GM18498 (cell line): ENCODE measurements at regions not wholly inside any gene's neighbourhood (a gene's known extent, or its start where the extent isn't known, plus 50 kb on each side); places are given as distances from the start of the nearest gene placed in this dataset.

Experiments
- ATAC-seq: cut with Tn5 transposase; IDR thresholded peaks from one replicate; pipeline ENCODE4 v1.9.1; 2021; ENCODE audit warnings: mild to moderate bottlenecking, moderate library complexity; ENCODE audit not compliant: unreplicated experiment

DNA sequence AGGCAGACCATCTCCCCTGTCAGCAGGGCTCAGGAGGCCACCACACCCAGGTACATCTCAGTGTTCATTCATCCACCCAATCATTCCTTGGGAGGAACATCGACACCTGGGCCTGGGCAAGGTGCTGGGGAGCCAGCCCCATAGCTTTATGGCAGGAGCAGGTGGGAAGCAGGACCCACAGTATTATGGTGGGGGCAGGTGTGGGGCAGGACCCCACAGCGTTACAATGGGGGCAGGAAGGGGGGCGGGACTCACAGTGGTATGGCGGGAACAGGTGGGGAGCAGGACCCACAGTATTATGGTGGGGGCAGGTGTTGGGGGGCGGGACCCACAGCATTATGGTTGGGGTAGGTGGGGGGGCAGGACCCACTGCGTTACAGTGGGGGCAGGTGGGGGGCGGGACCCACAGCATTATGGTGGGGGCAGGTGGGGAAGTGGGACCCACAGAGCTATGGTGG lies 128.9 kb upstream of the HS6ST1 start:
- ATAC-seq = no peak

DNA sequence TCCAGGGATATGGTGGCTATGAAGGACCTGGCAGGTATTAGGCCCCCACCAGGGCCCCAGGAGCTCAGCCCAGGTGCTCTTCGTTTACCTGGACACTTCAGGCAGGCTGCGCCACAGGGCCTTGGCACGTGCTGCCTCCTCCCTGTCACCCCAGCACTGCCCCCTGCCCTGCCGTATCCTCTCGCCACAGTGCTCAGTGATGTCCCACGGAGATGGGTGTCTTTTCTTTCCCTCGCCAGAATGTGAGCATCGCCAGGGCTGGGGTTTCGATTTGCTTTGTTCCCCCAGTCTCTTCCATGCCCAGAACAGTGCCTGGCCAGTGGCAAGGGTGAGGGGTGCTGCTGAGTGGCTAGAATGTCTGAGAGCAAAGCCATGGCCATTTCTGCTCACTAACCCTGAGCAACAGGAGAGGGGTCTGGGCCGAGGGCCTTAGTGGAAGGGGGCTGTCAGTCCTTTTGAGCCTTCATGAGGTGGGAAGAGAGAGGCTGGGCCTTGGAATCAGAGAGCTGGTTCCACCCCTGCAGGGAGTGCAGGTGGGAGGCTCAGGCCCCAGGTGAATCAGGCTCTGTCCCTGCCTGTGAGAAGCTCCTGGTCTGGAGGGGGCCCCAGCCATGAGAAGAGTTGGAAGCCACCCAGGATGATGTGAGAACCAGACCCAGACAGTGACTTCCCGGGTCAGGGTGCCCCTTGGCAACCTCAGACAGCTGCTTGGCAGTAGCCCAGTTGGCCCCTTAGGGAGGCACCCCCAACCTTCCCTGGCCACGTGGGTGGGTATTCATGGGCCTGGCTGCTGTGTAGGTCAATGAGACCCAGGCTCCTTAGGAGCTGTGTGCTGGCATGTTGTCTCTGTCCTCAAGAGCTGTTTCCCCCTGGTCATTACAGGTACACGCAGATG lies 129.9 kb upstream of the HS6ST1 start:
- no peak for ATAC-seq

DNA sequence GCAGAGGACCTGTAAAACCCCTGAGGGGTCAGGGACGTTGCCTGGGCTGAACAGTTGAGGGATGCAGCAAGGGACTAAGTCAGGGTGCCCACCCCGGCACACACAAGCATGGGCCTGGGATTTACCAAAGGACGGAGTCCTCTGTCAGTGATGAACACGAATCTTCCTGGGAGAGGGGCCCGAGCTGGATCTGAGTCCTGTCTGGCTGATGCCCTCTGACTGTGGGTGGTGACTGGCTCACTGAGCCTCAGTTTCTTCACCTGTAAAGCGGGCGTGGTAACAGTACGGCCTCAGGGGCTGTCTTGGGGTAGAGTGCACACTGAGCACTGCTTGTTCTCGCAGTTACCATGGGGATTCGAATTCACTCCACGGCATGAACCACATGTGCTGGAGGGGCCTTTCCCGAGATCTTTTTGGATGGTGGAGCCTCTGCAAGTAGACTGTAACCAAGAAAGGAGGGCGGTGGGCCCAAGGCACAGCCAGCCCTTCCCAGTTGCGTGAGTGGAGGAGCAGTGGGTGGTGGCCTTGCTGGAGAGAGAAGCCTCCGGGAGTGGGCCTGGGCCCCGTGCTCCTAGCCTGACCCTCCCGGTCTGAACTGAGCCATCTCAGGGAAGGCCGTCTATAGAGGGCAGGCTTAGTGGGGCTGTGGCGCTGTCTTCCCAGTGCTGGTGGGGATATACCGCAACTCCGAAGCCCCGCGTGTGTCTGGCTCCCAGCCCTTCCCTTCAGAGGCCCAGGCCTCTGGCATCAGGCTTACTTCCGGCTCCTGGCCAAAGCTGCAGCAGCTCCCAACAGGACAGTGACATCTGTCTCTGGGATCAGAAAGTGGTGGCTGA lies 130.8 kb upstream of the HS6ST1 start:
- no peak for ATAC-seq

DNA sequence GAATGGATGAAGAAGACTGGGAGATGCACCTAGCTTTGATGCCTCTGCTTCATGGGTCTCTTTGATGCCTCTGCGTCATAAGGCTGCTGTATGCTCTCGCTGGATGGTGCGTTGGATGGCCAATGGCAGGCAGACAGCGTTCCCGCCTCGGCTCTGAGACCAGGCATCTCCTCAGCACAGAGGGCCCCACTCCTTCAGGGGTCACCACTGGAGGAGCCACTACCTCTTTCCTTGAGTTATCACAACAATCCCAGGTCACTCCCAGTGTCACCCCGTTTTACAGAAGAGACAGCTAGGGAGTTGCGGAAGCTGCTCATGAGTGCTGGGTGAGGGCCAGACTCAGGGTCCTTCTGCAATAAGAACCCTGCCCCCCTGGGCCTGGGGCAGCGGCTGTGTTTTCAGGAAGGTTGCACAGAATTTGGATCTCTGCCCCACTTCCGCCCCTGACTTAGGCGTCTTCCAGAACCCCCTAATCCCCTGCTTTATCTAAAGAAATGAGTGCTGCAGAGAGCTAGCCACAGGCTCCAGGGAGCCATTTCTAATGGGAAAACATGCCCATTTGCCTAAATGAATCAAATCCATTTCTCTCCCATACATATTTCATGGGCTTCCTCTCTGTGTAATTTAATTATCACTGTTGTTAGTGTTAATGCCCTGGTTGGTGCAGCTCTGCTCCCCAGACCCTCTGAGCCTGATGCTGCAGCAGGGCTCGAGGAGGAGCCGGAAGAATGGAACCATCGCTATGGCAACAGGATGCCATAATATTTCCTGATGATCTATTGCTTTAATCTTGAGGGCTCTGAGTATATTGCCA lies 131.8 kb upstream of the HS6ST1 start:
- no peak for ATAC-seq

DNA sequence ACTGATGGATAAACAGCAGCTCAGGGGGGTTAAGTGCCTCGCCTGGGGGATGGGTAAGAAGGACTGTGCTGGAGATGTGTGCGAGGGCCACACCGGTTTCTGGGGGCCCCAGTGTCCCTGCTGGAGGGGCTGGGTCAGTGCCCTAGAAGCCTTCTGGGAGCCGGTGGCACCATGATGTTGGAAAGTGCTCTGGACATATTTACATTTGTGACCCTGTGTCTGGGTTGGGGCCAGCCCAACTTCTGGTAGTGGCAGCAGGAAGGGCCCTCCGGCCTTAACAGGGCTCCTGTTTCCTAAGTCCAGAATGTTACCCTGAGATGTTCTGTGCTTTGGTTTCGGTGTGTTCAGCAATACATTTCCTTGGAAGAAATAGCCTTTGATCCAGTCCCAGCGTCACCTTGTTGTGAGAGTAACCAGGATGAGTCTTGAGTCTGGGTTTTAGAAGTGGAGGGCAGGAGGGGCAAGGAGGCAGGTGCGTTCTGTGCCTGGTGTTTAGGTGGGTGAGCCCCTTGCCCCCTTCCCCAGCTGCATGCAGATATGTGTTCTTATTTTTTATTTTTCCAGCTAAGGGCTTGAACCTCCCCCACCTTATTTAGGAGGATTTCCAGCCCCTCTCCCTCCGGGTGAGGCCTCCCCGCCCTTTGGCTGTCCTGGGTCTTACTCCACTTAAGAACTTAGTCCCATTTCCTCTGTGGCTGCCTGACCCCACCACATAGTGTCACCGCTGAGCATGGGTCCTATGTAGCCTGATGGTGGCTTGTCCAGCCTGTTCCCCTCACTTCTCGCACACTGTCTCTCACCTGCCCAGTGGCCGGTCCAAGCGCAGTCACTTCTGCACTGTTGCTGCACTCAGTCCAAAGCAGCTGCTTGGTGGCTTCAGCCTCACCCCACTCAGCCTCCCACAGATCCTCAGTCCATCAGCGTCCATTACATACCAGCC lies 132.7 kb upstream of the HS6ST1 start:
- ATAC-seq = no peak

DNA sequence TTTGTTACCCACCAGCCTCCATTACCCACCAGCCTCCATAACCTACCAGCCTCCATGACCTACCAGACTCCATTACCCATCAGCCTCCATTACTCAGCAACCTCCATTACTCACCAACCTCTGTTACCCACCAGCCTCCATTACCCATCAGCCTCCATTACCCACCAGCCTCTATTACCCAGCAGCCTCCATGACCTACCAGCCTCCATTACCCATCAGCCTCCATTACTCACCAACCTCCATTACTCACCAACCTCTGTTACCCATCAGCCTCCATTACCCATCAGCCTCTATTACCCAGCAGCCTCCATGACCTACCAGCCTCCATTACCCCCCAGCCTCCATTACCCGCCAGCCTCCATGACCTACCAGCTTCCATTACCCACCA lies 133.3 kb upstream of the HS6ST1 start:
- no peak for ATAC-seq

DNA sequence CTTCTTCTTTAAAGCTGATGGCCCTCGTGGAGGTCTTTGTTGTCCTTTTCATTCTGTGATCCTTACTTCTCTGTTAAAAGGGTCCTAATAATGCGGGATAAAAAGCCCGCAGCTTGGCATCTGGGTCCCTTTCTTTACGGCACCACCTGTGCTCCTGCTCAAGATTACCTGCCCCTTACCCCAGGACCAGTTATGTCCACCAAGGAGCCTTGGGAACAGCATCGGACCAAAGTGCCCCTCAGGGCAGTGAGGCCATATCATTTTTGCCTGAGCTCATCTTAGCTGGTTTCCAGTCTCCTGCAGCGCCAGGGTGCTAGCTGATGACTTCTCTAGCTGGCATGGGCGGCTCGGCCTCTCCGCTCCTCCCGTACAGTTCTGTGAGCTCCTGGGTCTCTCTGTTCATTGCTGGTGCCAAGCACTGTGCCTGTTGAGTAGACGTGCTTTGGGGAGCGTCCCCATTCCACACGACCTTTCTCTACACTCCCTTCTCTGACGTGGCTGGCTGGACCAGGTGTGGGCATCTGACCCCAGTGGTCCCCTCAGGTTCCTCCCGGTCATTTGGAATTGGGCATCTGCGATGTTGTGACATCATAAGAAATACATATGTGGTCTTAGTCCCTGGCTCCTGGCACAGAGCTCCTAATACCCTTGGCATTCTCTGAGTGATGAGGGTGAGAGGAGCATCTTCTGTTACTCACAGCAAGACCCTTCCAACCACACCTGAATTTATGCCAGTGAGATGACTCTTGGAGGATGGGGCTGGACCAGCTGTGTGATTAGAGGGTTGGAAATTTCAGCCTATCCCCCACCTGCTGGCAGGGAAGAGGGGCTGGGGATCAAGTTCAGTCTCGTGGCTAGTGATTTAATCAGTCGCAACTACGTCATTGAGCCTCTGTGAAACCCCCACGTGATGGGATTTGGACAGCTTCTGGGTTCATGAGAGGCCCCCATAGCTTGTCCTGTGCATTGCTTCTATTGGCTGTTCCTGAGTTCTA lies 134.2 kb upstream of the HS6ST1 start:
- ATAC-seq = no peak

DNA sequence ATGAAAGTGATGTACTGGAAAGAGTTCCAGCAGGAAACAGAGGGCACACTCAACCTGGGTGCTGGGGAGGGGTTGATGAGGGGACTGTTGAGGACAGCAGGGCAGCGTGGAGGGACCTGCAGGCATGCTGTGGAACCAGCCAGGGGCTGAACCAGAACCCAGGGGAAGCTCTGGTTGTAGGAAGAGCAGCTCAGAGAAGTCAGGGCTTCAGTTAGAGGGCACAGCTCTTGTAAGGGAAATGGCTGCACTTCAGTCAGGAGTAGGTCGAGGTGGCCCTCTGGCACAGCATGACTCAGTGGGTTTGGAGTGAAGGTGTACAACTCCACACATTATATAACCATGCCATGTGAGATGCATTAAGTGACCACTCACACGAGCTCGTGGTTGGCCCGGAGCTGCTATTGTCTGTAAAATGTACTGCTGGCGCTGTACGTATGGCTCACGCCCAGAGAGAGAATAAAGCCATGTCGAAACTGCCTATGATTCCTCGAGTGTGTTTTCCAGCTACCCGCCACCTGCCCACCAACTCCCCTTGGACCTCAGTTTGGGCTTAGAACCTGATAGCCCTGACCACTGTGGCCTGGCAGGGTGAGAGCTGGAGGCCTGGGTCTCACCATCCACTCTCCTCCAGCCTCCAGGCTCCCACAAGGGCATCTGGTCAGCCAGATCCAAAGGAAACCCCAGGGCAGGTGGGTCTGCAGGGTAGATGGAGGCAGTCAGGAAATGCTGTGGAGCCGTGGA lies 136.5 kb upstream of the HS6ST1 start:
- no peak for ATAC-seq

DNA sequence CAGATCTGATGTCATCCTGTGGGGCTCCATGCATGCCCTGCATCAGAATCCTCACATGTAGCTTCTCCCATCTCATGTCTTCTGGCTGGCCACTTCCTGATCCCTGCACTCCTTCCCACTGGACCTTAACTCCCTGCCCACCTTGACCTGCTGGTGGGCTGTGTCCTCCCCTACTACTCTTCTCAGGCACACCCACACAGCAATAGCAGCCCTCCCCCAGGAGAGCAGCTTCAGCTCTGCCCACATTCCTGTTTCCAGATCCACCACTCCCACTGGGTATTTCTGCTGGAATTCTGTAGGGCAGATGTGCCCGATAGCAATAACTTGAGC lies 137.0 kb upstream of the HS6ST1 start:
- ATAC-seq = no peak

DNA sequence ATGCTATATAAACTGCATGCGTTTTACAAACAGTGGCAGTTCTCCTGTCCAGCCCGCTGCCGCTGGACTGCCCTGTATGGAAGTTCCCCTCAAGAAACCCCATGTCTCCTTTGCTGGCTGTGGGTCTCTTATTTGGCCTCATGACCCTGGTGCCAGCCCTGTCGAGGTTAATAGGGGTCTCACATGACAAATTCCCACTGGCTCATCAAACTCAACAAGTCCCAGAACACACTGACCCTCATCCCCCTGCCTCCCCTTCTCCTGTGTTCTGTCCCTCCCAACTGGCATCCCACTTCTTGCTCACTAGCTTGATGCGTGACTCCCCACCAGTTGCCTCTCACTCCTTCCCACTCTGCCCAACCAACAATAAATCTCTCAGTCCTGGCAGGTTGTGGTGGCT lies 137.6 kb upstream of the HS6ST1 start:
- ATAC-seq = no peak

DNA sequence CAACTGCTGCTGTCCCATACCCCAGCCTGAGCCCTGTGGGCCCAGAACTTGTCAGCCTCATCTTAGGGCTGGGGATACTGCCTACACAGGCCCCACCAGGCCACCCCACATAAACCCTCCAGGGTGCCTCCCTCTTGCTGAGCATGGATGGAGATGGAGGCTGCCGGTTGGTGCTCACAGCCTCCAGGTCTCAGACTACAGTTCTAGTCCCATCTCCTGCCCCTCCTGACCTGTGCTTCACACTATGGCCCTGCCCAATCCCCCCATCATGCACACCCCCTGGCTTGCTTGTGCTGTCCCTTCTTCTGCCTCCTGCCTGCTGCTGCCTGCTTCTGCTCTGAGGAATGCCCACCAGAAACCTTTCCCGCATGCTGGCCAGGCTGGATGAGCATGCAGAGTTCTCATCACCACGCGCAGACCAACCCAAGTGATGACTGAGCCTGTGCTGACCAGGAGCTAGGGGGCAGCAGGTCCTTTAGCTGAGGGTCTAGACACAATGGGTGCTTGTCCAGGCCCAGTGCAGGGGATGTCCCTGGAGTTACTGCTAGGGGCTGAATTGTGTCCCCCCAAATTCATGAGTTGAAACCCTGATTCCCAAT lies 138.4 kb upstream of the HS6ST1 start:
- no peak for ATAC-seq

DNA sequence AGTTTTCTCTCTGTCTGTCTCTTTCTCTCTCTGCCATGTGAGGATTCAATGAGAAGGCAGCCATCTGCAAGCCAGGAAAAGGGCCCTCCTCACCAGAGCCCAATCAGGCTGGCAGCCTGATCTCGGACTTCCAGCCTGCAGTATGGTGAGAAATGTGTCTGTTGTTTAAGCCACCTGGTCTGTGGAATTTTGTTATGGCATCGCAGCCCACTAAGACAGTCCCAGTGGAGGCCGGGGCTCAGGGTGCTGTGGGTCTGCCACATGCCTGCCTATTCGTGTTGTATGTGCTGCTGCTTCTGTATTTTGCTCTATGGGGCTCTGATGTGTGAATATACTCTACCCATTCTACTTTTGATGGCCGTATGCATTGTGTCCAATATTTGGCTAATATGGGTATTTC lies 139.0 kb upstream of the HS6ST1 start:
- no peak for ATAC-seq

DNA sequence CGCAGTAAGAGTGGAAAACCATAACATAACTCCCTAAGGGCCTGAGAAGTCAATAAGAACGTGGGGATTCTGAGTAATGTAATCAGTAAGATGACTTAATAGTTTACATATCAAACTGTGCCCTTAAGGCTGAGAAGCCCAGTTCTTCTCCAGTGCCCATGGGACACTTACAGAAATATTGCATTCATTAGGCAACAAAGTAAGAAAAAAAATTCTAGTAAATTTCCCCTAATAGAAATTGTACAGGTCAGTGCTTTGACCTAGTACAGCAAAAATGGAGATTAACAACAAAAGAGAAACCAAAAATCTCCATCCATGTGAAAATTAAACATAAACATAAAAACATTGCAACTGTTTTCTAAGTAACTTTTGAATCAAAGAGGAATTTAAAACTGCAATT lies 139.8 kb upstream of the HS6ST1 start:
- ATAC-seq = no peak

DNA sequence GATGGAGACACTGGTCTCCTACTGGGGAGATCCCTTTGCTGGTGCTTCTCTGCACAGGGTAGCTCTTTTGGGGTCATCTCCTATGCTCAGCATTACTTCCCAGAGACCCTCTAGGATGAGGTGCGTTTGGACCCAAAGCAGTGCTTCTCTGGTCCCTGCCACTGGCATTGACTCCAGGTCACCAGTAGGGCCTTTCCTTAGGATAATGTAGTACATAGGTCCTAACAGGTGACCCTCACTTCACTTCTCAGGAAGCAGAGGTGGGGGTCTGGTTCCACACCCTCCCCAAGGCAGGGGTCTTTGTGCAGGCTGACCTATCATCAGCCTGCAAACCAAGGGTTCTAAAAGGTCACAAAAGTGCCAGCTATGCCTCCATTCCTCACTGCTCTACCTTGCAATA lies 145.8 kb upstream of the HS6ST1 start:
- no peak for ATAC-seq

DNA sequence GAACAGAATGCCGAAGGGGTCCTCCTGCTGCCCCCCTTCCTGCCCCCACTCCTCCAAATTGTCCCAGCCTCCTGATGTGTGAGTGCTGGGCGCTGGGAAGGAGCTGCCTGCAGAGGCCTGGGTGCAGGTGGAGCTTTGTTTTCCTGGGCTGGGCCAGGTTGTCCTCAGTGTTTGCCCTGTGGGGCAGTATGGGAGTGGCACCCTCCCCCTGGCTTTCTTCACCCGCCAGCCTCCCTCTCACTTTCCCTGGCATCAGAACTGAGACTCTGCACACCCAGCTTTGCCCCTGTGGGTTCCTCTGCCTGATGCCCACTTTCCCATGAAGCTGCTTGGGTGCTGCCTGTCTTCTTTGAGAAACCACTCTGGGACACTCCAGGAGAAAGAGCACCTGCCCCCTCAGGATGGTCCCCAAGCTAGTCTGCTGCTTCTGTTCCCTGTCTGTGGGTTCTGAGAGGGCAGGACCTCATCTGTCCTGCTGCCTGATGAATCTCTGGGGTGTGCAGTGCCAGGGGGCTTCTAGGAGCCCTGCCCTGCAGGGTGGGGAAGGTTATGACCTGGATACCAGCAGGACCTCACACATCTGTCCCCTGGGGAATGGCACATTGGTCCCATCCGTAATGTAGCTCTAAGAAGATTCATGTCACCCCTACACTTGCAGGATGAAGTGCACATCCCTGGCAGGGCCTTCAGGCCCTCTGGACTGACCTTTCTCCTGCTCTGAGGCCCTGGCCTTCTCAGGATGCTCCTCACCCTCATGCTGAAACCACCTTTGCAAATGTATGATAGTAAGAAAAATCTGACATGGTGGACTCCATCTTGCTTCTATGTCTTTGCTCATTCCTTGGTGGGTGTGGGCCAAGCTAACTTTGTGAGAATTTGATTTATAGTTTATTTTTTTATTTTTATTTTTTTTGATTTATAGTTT lies 146.8 kb upstream of the HS6ST1 start:
- no peak for ATAC-seq

DNA sequence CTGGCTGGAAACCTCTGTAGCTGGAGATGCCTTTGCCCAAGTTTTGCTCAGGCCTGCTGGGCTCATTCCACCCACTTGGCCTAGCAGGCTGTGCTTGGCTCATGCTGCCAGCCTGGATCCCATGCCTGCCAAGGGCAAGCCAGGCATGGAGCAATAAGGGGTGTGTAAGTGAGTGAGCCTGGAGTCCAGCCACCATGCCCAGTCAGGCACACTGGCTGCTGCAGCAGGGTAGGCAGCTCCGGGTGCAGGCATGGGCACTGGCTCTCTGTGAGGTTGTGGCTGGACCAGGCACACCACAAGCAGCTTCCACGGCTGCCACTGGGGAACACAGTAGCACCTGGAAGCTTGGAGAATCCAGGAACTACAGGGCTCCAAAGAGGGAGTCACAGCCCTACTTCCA lies 147.7 kb upstream of the HS6ST1 start:
- ATAC-seq = no peak

DNA sequence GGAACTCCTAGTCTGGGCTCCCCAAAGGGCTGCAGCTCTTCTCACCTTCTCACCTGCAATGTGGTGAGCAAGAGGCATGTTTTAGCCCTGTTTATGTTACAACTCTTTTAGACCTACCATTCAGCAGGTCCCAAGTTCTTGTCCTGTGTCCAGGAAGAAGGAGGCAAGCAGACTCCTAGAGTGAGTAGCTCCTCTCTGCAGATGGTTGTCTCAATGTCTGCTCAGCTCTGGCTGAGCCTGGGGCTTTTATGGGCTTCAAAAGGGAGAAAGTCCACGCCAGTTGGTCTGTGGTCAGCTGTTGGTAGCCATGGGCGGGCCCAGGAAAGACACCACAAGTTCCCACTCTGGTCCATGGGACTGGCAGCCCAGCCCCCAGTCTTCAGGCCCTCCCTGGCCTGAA lies 148.1 kb upstream of the HS6ST1 start:
- no peak for ATAC-seq
